GM12891 (cell line): ENCODE measurements at regions not wholly inside any gene's neighbourhood (a gene's known extent, or its start where the extent isn't known, plus 50 kb on each side); places are given as distances from the start of the nearest gene placed in this dataset.

ENCODE experiments used
- POLR2A ChIP-seq: IDR thresholded peaks from 2 replicates; pipeline ENCODE4 v1.6.1; 2011; ENCODE audit warnings: low read depth, low read length, control low read depth
- POLR2AphosphoS5 ChIP-seq: IDR thresholded peaks from 2 replicates; pipeline ENCODE4 v1.6.1; 2011; ENCODE audit warnings: low read depth, low read length, control low read depth
- SPI1 ChIP-seq: IDR thresholded peaks from 2 replicates; pipeline ENCODE4 v1.6.1; 2011; ENCODE audit warnings: low read depth, low read length, control low read depth
- TAF1 ChIP-seq: IDR thresholded peaks from 2 replicates; pipeline ENCODE4 v1.6.1; 2011; ENCODE audit warnings: low read depth, low read length, control low read depth

DNA sequence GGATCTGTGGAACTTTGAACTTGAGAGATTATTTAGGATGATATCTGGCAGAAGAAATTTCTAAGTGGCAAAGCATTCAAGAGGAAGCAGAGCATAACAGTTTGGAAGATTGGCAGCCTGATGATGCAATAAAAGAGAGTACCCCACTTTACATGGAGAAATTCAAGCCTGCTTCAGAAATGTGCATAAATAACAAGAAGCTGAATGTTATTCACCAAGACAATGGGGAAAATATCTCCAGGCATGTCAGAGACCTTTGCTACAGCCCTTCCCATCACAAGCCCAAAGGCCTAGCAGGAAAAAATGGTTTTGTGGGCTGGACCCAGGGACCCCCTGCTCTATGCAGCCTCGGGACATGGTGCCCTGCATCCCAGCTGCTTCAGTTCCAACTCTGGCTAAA is 420.8 kb downstream of the DTHD1 start:
- TF ChIP-seq POLR2AphosphoS5 (no peak), POLR2A (no peak), TAF1 (no peak), SPI1 (no peak)
